ENCODE measurements at regions not wholly inside any gene's neighbourhood (a gene's known extent, or its start where the extent isn't known, plus 50 kb on each side); places are given as distances from the start of the nearest gene placed in this dataset.

- Mint-ChIP-seq H3K9me3 (no peaks in the 10 kb centered on the region), H3K27me3 (no peaks in the 10 kb centered on the region), H3K4me1 (no peaks in the 10 kb centered on the region), H3K4me3 (no peak overlapping the region), H3K27ac (no peak overlapping the region), H3K36me3 (no peaks in the 10 kb centered on the region)
- DNase-seq: no peak
- no peak for ATAC-seq (replicated peaks)
Measured at GRCh38 chr6:141140905-141141304, 991.8 kb upstream of the GJE1 start.

GRCh38 chr6:141139461-141139860, 993.3 kb upstream of the GJE1 start:
- no peaks in the 10 kb centered on the region for H3K4me1 Mint-ChIP-seq
- H3K4me3 Mint-ChIP-seq: no peak overlapping the region
- no peaks in the 10 kb centered on the region for H3K9me3 Mint-ChIP-seq
- no peak for ATAC-seq (replicated peaks)
- H3K27ac Mint-ChIP-seq: no peak overlapping the region
- no peak for DNase-seq
- H3K27me3 Mint-ChIP-seq: no peaks in the 10 kb centered on the region
- no peaks in the 10 kb centered on the region for H3K36me3 Mint-ChIP-seq

- H3K4me3 Mint-ChIP-seq: no peak overlapping the region
- ATAC-seq (replicated peaks) (no peak), DNase-seq (no peak)
- H3K4me1 Mint-ChIP-seq: no peaks in the 10 kb centered on the region
- H3K36me3 Mint-ChIP-seq: no peaks in the 10 kb centered on the region
- no peaks in the 10 kb centered on the region for H3K9me3 Mint-ChIP-seq
- H3K27ac Mint-ChIP-seq: no peak overlapping the region
- H3K27me3 Mint-ChIP-seq: no peaks in the 10 kb centered on the region
Measured at GRCh38 chr6:141134723-141135122, 998.0 kb upstream of the GJE1 start.

- H3K27me3 Mint-ChIP-seq: no peaks in the 10 kb centered on the region
- H3K9me3 Mint-ChIP-seq: no peaks in the 10 kb centered on the region
- no peak overlapping the region for H3K4me3 Mint-ChIP-seq
- H3K36me3 Mint-ChIP-seq: no peaks in the 10 kb centered on the region
- ATAC-seq (replicated peaks) (no peak), DNase-seq (no peak)
- no peak overlapping the region for H3K27ac Mint-ChIP-seq
- no peaks in the 10 kb centered on the region for H3K4me1 Mint-ChIP-seq
Measured at GRCh38 chr6:141133836-141134235, 998.9 kb upstream of the GJE1 start.

- no peaks in the 10 kb centered on the region for H3K9me3 Mint-ChIP-seq
- ATAC-seq (replicated peaks) (no peak), DNase-seq (no peak)
- H3K4me3 Mint-ChIP-seq: no peak overlapping the region
- H3K27ac Mint-ChIP-seq: no peak overlapping the region
- H3K4me1 Mint-ChIP-seq: no peaks in the 10 kb centered on the region
- H3K27me3 Mint-ChIP-seq: no peaks in the 10 kb centered on the region
- no peaks in the 10 kb centered on the region for H3K36me3 Mint-ChIP-seq
Measured at GRCh38 chr6:141133346-141133745, 999.4 kb upstream of the GJE1 start.

GRCh38 chr6:141131616-141132015, 1001.1 kb upstream of the GJE1 start:
- peaks cover 0 to under 1% of the 10 kb centered on the region in 2 donors for H3K4me1 Mint-ChIP-seq
- H3K4me3 Mint-ChIP-seq: no peak overlapping the region
- H3K27me3 Mint-ChIP-seq: no peaks in the 10 kb centered on the region
- DNase-seq (no peak), ATAC-seq (replicated peaks) (no peak)
- H3K9me3 Mint-ChIP-seq: no peaks in the 10 kb centered on the region
- no peak overlapping the region for H3K27ac Mint-ChIP-seq
- H3K36me3 Mint-ChIP-seq: no peaks in the 10 kb centered on the region

- Mint-ChIP-seq H3K27ac (no peak overlapping the region), H3K4me1 (peaks cover 4 to 21% of the 10 kb centered on the region in 2 donors), H3K36me3 (no peaks in the 10 kb centered on the region), H3K27me3 (no peaks in the 10 kb centered on the region), H3K4me3 (no peak overlapping the region), H3K9me3 (peaks cover 0 to 2% of the 10 kb centered on the region in 2 donors)
- ATAC-seq (replicated peaks): no peak
- DNase-seq: no peak
Measured at GRCh38 chr6:141123497-141123896, 1009.2 kb upstream of the GJE1 start.

GRCh38 chr6:141123049-141123448, 1009.7 kb upstream of the GJE1 start:
- no peak overlapping the region for H3K27ac Mint-ChIP-seq
- no peaks in the 10 kb centered on the region for H3K36me3 Mint-ChIP-seq
- peaks cover 4 to 21% of the 10 kb centered on the region in 2 donors for H3K4me1 Mint-ChIP-seq
- DNase-seq: no peak
- peaks cover 0 to 2% of the 10 kb centered on the region in 2 donors for H3K9me3 Mint-ChIP-seq
- H3K27me3 Mint-ChIP-seq: no peaks in the 10 kb centered on the region
- ATAC-seq (replicated peaks): peak; percentile 41 to 55
- H3K4me3 Mint-ChIP-seq: no peak overlapping the region

GRCh38 chr6:141118991-141119390, 1013.7 kb upstream of the GJE1 start:
- peaks cover 4 to 13% of the 10 kb centered on the region in 2 donors for H3K4me1 Mint-ChIP-seq
- no peak for ATAC-seq (replicated peaks)
- peaks cover 0 to under 1% of the 10 kb centered on the region in 2 donors for H3K9me3 Mint-ChIP-seq
- no peaks in the 10 kb centered on the region for H3K27me3 Mint-ChIP-seq
- no peak overlapping the region for H3K4me3 Mint-ChIP-seq
- H3K27ac Mint-ChIP-seq: no peak overlapping the region
- no peaks in the 10 kb centered on the region for H3K36me3 Mint-ChIP-seq
- no peak for DNase-seq

- no peaks in the 10 kb centered on the region for H3K36me3 Mint-ChIP-seq
- no peaks in the 10 kb centered on the region for H3K9me3 Mint-ChIP-seq
- no peak for ATAC-seq (replicated peaks)
- peaks cover under 1 to 2% of the 10 kb centered on the region in 2 donors for H3K4me1 Mint-ChIP-seq
- H3K4me3 Mint-ChIP-seq: no peak overlapping the region
- H3K27ac Mint-ChIP-seq: no peak overlapping the region
- no peak for DNase-seq
- no peaks in the 10 kb centered on the region for H3K27me3 Mint-ChIP-seq
Measured at GRCh38 chr6:141117874-141118273, 1014.9 kb upstream of the GJE1 start.

GRCh38 chr6:141110481-141110880, 1022.2 kb upstream of the GJE1 start:
- H3K27me3 Mint-ChIP-seq: no peaks in the 10 kb centered on the region
- no peak for ATAC-seq (replicated peaks)
- no peak for DNase-seq

GRCh38 chr6:141107591-141108160, 1025.0 kb upstream of the GJE1 start:
- Mint-ChIP-seq H3K36me3 (no peaks in the 10 kb centered on the region), H3K27ac (no peak overlapping the region), H3K4me1 (no peaks in the 10 kb centered on the region), H3K9me3 (no peaks in the 10 kb centered on the region), H3K4me3 (no peak overlapping the region), H3K27me3 (no peaks in the 10 kb centered on the region)
- peak in 1 of 2 donors; percentile 29 for ATAC-seq (replicated peaks)
- DNase-seq: no peak

More at GRCh38 chr6:141110481-141110880, 1022.2 kb upstream of the GJE1 start:
- no peaks in the 10 kb centered on the region for H3K4me1 Mint-ChIP-seq
- no peak overlapping the region for H3K4me3 Mint-ChIP-seq
- H3K9me3 Mint-ChIP-seq: no peaks in the 10 kb centered on the region
- no peaks in the 10 kb centered on the region for H3K36me3 Mint-ChIP-seq
- H3K27ac Mint-ChIP-seq: no peak overlapping the region

GRCh38 chr6:141105481-141105880, 1027.2 kb upstream of the GJE1 start:
- Mint-ChIP-seq H3K4me1 (no peaks in the 10 kb centered on the region), H3K27ac (no peak overlapping the region), H3K9me3 (no peaks in the 10 kb centered on the region)

GRCh38 chr6:141103246-141103645, 1029.5 kb upstream of the GJE1 start:
- Mint-ChIP-seq H3K9me3 (no peaks in the 10 kb centered on the region), H3K36me3 (no peaks in the 10 kb centered on the region), H3K27ac (no peak overlapping the region), H3K27me3 (no peaks in the 10 kb centered on the region), H3K4me3 (no peak overlapping the region), H3K4me1 (no peaks in the 10 kb centered on the region)
- ATAC-seq (replicated peaks) (peak in 1 of 2 donors; percentile 25), DNase-seq (no peak)

More at GRCh38 chr6:141105481-141105880, 1027.2 kb upstream of the GJE1 start:
- ATAC-seq (replicated peaks) (no peak), DNase-seq (no peak)
- no peaks in the 10 kb centered on the region for H3K27me3 Mint-ChIP-seq
- no peaks in the 10 kb centered on the region for H3K36me3 Mint-ChIP-seq
- no peak overlapping the region for H3K4me3 Mint-ChIP-seq

GRCh38 chr6:141097471-141097870, 1035.3 kb upstream of the GJE1 start:
- no peak for ATAC-seq (replicated peaks)
- Mint-ChIP-seq H3K36me3 (no peaks in the 10 kb centered on the region), H3K27me3 (no peaks in the 10 kb centered on the region), H3K9me3 (peaks cover 0 to 4% of the 10 kb centered on the region in 2 donors), H3K4me1 (no peaks in the 10 kb centered on the region), H3K27ac (no peak overlapping the region), H3K4me3 (no peak overlapping the region)
- no peak for DNase-seq

- Mint-ChIP-seq H3K4me3 (no peak overlapping the region), H3K9me3 (peaks cover 0 to 4% of the 10 kb centered on the region in 2 donors), H3K27me3 (no peaks in the 10 kb centered on the region), H3K36me3 (no peaks in the 10 kb centered on the region), H3K4me1 (no peaks in the 10 kb centered on the region), H3K27ac (no peak overlapping the region)
- ATAC-seq (replicated peaks) (no peak), DNase-seq (no peak)
Measured at GRCh38 chr6:141095308-141095707, 1037.4 kb upstream of the GJE1 start.

Data from stimulated activated naive B cell treated with anti-CD40 and anti-IgM and Interleukin-4, amounts not matched to agents 10 μg/mL and 1 μg/mL and 100 μg/mL, for 72 hours (primary cell).